ENCODE measurements at regions not wholly inside any gene's neighbourhood (a gene's known extent, or its start where the extent isn't known, plus 50 kb on each side); places are given as distances from the start of the nearest gene placed in this dataset.

DNA sequence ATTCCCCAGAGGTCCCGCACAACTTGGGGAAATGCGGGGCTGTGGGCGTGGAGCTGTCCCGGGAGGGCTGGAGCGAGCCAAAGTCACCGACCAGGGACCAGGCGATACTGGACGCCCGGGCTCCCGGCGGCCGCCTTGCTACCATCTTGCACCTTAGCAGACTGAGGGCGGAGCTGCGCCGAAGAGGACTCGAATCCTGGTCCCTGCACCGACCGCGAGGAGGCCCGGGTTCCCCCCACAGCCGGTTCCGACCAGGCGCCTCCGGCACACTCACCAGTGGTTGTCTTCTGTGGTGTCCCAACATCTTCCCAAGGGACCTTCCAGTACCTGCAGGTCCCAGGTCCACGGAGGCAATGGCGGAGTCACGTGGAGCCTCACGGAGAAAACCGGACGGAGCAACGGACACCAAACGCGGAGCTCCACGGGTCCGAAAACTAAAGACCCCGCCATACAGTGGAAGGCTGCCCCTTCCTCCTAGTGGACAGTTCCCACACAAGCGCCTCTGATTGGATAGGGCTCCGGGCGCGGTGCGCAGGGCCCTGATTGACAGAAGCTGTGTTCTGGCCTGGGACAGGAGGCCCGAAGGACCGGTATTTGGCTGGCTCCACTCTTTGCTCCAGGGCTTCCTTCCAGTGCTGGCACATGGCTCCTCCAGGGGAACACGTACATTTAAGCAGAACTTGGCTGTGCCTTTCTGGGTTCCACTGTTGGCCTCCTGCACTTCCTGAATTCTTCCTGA lies 124.6 kb upstream of the ZNF479 start:
- TF ChIP-seq, protein P1, sequence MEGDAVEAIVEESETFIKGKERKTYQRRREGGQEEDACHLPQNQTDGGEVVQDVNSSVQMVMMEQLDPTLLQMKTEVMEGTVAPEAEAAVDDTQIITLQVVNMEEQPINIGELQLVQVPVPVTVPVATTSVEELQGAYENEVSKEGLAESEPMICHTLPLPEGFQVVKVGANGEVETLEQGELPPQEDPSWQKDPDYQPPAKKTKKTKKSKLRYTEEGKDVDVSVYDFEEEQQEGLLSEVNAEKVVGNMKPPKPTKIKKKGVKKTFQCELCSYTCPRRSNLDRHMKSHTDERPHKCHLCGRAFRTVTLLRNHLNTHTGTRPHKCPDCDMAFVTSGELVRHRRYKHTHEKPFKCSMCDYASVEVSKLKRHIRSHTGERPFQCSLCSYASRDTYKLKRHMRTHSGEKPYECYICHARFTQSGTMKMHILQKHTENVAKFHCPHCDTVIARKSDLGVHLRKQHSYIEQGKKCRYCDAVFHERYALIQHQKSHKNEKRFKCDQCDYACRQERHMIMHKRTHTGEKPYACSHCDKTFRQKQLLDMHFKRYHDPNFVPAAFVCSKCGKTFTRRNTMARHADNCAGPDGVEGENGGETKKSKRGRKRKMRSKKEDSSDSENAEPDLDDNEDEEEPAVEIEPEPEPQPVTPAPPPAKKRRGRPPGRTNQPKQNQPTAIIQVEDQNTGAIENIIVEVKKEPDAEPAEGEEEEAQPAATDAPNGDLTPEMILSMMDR (IDR thresholded peaks at IDR 0.05) = no peak
- Histone ChIP-seq H3K27me3 (no peaks in the 10 kb centered on the region), H3K27ac (no peak overlapping the region), H3K4me1 (no peaks in the 10 kb centered on the region), H3K9me3 (peaks cover 13 to 14% of the 10 kb centered on the region in 2 donors), H3K4me3 (no peak overlapping the region), H3K36me3 (no peaks in the 10 kb centered on the region)
- DNase-seq (ENCODE audit: low spot score in 2 of 2) = no peak
- intact Hi-C loops (cut with DNase I) = no loop called here

DNA sequence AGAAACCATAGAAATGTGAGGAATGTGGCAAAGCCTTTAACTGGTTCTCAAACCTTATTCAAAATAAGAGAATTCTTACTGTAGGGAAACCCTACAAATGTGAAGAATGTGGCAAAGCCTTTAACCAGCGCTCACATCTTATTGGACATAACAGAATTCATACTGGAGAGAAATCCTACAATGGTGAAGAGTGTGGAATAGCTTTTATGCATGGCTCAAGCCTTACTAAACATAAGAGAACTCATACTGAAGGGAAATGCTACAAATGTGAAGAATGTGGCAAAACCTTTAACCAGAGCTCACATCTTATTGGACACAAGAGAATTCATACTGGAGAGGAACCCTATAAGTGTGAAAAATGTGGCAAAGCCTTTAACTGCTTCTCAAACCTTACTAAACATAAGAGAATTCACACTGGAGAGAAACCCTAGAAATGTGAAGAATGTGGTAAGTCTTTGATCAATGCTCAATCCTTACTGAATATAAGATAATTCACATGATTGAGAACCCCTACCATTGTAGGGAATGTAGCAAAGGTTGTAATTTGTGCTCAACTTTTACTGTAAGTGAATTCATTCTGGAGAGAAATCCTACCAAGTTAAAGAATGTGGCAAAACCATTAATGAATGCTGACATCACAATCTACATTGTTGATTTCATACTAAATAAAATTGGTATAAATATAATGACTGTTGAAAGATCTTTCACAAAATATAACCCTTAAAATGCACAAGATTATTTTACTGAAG lies 142.5 kb upstream of the ZNF479 start:
- Histone ChIP-seq H3K9me3 (peaks cover 7 to 43% of the 10 kb centered on the region in 2 donors), H3K36me3 (no peaks in the 10 kb centered on the region), H3K27ac (no peak overlapping the region), H3K4me1 (no peaks in the 10 kb centered on the region), H3K4me3 (no peak overlapping the region), H3K27me3 (no peaks in the 10 kb centered on the region)
- no peak for DNase-seq (ENCODE audit: low spot score in 2 of 2)
- intact Hi-C loops (cut with DNase I) = no loop called here
- TF ChIP-seq, protein P1 (IDR thresholded peaks at IDR 0.05) = no peak

DNA sequence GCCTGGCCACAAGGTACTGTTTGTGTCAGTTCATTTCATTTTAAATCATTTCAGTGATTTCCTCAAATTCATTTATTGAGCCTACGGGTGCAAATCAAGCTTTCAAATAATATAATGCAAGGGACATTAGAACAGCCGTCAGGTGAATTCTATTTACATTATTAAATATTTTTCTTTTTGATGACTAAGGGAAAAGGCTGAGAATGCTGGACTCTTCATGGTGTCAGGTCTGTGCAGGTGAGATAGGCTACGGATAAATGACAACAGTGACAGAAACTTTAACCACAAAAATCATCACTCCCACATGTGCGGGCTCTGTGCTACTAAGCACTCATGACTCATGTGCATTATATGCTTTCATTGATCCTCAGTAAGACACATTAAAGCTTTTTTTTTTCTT lies 149.2 kb upstream of the ZNF716 start:
- no peaks in the 10 kb centered on the region for H3K36me3 ChIP-seq
- TF ChIP-seq, protein P1 (IDR thresholded peaks at IDR 0.05) = no peak
- H3K4me1 ChIP-seq = no peaks in the 10 kb centered on the region
- no peaks in the 10 kb centered on the region for H3K9me3 ChIP-seq
- intact Hi-C loops (cut with DNase I) = no loop called here
- H3K27ac ChIP-seq = no peak overlapping the region
- H3K4me3 ChIP-seq = no peak overlapping the region
- DNase-seq (ENCODE audit: low spot score in 2 of 2) = no peak
- H3K27me3 ChIP-seq = no peaks in the 10 kb centered on the region

DNA sequence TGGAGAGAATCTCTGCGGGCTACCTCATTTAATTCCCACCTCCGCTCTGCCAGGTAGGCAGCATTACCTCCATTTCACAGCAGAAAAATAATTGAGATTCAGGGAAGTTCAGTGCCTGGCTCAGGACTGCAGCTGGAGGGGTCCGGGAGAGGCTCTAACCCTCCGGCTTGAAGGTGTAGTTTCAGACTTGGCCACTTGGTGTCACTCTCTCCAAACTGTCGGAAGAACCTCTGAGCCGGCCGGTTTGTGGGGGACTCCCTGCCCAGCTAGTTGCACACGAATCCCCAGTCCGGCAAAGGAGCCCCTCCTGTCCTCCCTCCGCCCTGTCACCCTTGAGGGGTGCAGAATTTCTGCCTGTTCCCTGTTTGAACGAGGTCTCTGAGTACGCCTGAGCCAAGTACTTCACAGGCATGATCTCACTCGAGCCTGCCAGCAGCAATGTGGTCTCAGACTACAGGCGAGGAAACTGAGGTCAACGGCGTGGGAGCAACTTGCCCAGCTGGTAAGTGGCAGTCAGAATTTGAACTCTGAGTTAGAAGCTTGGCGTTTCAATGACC lies 144.7 kb upstream of the ZNF716 start:
- intact Hi-C loops (cut with DNase I) = no loop called here
- Histone ChIP-seq H3K27ac (no peak overlapping the region), H3K9me3 (no peaks in the 10 kb centered on the region), H3K4me1 (no peaks in the 10 kb centered on the region), H3K4me3 (no peak overlapping the region), H3K27me3 (no peaks in the 10 kb centered on the region), H3K36me3 (no peaks in the 10 kb centered on the region)
- no peak for DNase-seq (ENCODE audit: low spot score in 2 of 2)
- TF ChIP-seq, protein P1 (IDR thresholded peaks at IDR 0.05) = peak in 1 of 3 experiments; percentile 17

DNA sequence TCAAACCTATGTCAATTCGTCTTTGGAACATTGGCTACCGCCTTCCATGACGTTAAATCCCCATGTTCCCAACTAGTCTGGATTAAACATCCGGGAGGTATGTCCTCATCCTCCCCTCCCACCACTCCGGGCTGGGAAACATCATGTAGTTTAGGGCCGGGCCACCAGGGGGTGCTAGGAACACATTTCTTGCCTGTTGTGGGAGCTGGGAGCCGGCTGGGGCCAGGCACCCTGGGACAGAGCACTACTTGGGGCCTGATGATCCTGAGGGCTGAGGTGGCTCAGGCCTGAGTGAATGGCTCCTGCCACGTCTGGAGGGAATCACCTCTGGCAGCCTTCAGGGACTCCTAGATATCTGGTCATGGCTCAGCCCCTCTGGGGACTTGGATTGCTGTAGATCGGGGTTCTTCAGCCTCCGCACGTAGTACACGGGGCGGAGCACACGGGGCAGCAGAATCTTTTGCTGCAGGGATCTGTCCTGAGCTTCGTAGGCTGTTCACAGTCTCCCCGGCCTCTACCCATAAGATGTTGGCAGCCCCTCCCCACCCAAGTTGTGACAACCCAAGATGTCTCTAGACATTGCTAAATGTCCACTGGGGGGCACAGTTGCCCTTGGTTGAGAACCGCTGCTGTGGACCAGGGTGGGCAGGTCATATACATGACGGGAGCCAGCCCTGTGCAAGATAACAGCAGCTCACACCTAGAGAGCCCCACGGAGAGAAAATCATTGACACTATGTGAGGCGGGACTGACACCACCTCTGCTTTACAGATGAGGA lies 141.2 kb upstream of the ZNF716 start:
- Histone ChIP-seq H3K4me1 (no peaks in the 10 kb centered on the region), H3K27ac (no peak overlapping the region), H3K9me3 (no peaks in the 10 kb centered on the region), H3K4me3 (no peak overlapping the region), H3K36me3 (no peaks in the 10 kb centered on the region), H3K27me3 (no peaks in the 10 kb centered on the region)
- DNase-seq (ENCODE audit: low spot score in 2 of 2) = no peak
- intact Hi-C loops (cut with DNase I) = no loop called here
- TF ChIP-seq, protein P1 (IDR thresholded peaks at IDR 0.05) = peak in 1 of 3 experiments; percentile 11
